ENCODE measurements at regions not wholly inside any gene's neighbourhood (a gene's known extent, or its start where the extent isn't known, plus 50 kb on each side); places are given as distances from the start of the nearest gene placed in this dataset.
"Not testable (repeated sequence)": the region's sequence is repeated elsewhere in the genome, so short reads cannot be mapped to it uniquely, and the experiment has no call there.

DNA sequence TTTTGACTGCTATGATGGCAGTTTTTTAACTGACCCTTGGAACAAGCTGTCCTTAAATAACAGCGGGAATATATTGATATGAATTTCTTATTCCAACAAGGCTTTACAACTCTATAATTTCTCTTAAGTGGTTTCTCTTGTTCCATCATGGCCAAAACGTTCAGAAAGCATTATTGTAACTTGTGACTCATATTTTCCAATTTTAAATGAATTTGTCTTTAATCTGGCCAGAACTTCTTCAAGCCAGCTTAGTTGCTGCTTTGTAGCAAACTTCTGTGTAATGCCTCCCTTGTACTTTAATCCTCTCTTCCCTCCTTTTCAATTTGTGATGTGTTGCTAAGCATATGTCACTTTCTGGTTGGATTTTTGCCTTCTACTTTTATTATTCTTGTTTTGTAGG is 271.9 kb downstream of the KIF20B start:
- DNase-seq (no peak), ATAC-seq (ENCODE audit: low FRiP score) (no peak)
- Histone ChIP-seq H3K27me3 (ENCODE audit: control insufficient read depth in 1 of 2, insufficient read depth in 2 of 2, low read length in 1 of 2) (no peaks in the 10 kb centered on the region), H3K4me3 (ENCODE audit: low read length in 2 of 2) (no peak overlapping the region), H3K9me3 (ENCODE audit: control insufficient read depth, low read length) (no peaks in the 10 kb centered on the region), H3K27ac (ENCODE audit: low read depth in 1 of 2, low read length in 2 of 2) (no peak overlapping the region), H3K4me1 (ENCODE audit: control insufficient read depth in 1 of 2, insufficient read depth in 2 of 2, low read length in 2 of 2) (peaks cover 0 to 2% of the 10 kb centered on the region in 2 donors), H3K36me3 (ENCODE audit: control insufficient read depth in 1 of 2, insufficient read depth in 2 of 2, low read length in 1 of 2) (no peaks in the 10 kb centered on the region)
- intact Hi-C loops (cut with DNase I): no loop called here
- 45 to 48% methylated on average over 2 of the region's 2 CpGs for WGBS, 2 donors

DNA sequence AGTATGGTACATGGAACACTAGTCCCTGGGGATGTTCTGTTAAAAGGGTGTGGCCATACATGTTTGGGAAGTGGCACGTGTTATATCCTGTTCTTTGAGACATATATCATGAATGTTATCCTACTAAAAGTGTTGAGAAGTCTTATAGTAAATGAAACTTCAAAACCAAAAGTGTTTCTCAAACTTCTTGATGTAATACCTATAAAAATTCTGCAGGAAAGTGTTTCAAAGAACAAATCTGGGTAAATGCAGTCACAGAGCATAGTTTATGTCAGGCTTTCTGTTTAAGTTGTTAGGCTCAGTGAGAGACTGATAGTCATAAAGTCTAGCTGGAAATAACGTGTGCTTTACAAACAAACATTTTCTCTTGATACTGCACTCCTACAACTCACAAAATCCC is 273.7 kb downstream of the KIF20B start:
- no peaks in the 10 kb centered on the region for H3K27me3 ChIP-seq (ENCODE audit: control insufficient read depth in 1 of 2, insufficient read depth in 2 of 2, low read length in 1 of 2)
- 35 to 45% methylated on average over 2 of the region's 2 CpGs for WGBS, 2 donors
- peaks cover 0 to 2% of the 10 kb centered on the region in 2 donors for H3K4me1 ChIP-seq (ENCODE audit: control insufficient read depth in 1 of 2, insufficient read depth in 2 of 2, low read length in 2 of 2)
- no peak overlapping the region for H3K4me3 ChIP-seq (ENCODE audit: low read length in 2 of 2)
- ATAC-seq (ENCODE audit: low FRiP score) (no peak), DNase-seq (no peak)
- intact Hi-C loops (cut with DNase I): no loop called here
- H3K27ac ChIP-seq (ENCODE audit: low read depth in 1 of 2, low read length in 2 of 2): no peak overlapping the region
- H3K36me3 ChIP-seq (ENCODE audit: control insufficient read depth in 1 of 2, insufficient read depth in 2 of 2, low read length in 1 of 2): no peaks in the 10 kb centered on the region
- H3K9me3 ChIP-seq (ENCODE audit: control insufficient read depth, low read length): no peaks in the 10 kb centered on the region

DNA sequence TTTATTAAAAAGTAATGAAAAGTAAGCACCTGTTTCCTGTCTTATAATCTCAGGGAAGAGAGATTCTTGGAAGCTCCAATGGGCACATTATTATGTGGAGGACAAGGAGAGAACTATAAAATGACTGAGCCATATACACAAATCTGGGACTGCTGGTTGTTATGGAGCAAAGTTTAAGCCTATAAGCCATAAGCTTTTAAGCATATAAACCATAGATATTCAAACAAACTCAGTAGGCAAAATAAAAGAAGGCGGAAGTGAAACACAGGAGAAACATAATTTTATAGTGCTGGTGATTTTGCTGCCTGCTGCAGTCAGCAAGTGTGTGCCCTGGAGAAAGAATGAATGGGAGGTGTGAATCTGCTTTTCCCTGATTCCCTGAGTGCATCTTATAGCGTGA is 274.4 kb downstream of the KIF20B start:
- intact Hi-C loops (cut with DNase I): no loop called here
- Histone ChIP-seq H3K9me3 (ENCODE audit: control insufficient read depth, low read length) (no peaks in the 10 kb centered on the region), H3K4me3 (ENCODE audit: low read length in 2 of 2) (no peak overlapping the region), H3K4me1 (ENCODE audit: control insufficient read depth in 1 of 2, insufficient read depth in 2 of 2, low read length in 2 of 2) (peaks cover 0 to 2% of the 10 kb centered on the region in 2 donors), H3K27ac (ENCODE audit: low read depth in 1 of 2, low read length in 2 of 2) (no peak overlapping the region), H3K27me3 (ENCODE audit: control insufficient read depth in 1 of 2, insufficient read depth in 2 of 2, low read length in 1 of 2) (no peaks in the 10 kb centered on the region), H3K36me3 (ENCODE audit: control insufficient read depth in 1 of 2, insufficient read depth in 2 of 2, low read length in 1 of 2) (no peaks in the 10 kb centered on the region)
- ATAC-seq (ENCODE audit: low FRiP score) (no peak), DNase-seq (no peak)
- 77 to 92% methylated on average over 2 of the region's 2 CpGs for WGBS, 2 donors

DNA sequence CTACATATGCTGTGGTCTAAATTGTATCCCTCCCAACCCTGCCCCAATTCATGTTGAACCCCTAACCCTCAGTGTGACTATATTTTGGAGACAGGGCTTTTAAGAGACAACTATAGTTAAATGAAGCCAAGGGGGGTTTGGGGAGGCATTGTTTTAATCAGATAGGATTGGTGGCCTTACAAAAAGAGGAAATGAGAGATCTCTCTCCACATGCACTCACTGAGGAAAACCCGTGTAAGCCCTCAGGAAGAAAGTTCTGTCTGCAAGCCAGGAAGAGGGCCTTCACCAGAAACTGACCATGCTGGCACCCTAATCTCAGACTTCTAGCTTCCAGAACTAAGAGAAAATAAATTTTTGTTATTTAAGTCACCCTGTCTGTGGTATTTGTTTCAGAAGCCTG is 276.7 kb downstream of the KIF20B start:
- H3K27me3 ChIP-seq (ENCODE audit: control insufficient read depth in 1 of 2, insufficient read depth in 2 of 2, low read length in 1 of 2): no peaks in the 10 kb centered on the region
- H3K4me3 ChIP-seq (ENCODE audit: low read length in 2 of 2): no peak overlapping the region
- no peak overlapping the region for H3K27ac ChIP-seq (ENCODE audit: low read depth in 1 of 2, low read length in 2 of 2)
- 41 to 43% methylated on average over 1 of the region's 1 CpG for WGBS, 2 donors
- H3K9me3 ChIP-seq (ENCODE audit: control insufficient read depth, low read length): no peaks in the 10 kb centered on the region
- no peak for DNase-seq
- intact Hi-C loops (cut with DNase I): no loop called here
- H3K4me1 ChIP-seq (ENCODE audit: control insufficient read depth in 1 of 2, insufficient read depth in 2 of 2, low read length in 2 of 2): peaks cover 0 to 2% of the 10 kb centered on the region in 2 donors
- no peaks in the 10 kb centered on the region for H3K36me3 ChIP-seq (ENCODE audit: control insufficient read depth in 1 of 2, insufficient read depth in 2 of 2, low read length in 1 of 2)
- ATAC-seq (ENCODE audit: low FRiP score): no peak

GRCh38 chr10:89979726-89980125 is 278.3 kb downstream of the KIF20B start:
- intact Hi-C loops (cut with DNase I): no loop called here
- DNase-seq (no peak), ATAC-seq (ENCODE audit: low FRiP score) (no peak)
- WGBS, 2 donors: 77 to 85% methylated on average over 1 of the region's 1 CpG
- Histone ChIP-seq H3K4me3 (ENCODE audit: low read length in 2 of 2) (no peak overlapping the region), H3K36me3 (ENCODE audit: control insufficient read depth in 1 of 2, insufficient read depth in 2 of 2, low read length in 1 of 2) (no peaks in the 10 kb centered on the region), H3K9me3 (ENCODE audit: control insufficient read depth, low read length) (no peaks in the 10 kb centered on the region), H3K4me1 (ENCODE audit: control insufficient read depth in 1 of 2, insufficient read depth in 2 of 2, low read length in 2 of 2) (peaks cover 0 to 2% of the 10 kb centered on the region in 2 donors), H3K27me3 (ENCODE audit: control insufficient read depth in 1 of 2, insufficient read depth in 2 of 2, low read length in 1 of 2) (no peaks in the 10 kb centered on the region), H3K27ac (ENCODE audit: low read depth in 1 of 2, low read length in 2 of 2) (no peak overlapping the region)

GRCh38 chr10:89980166-89980565 is 278.8 kb downstream of the KIF20B start:
- H3K27me3 ChIP-seq (ENCODE audit: control insufficient read depth in 1 of 2, insufficient read depth in 2 of 2, low read length in 1 of 2): no peaks in the 10 kb centered on the region
- ATAC-seq (ENCODE audit: low FRiP score) (no peak), DNase-seq (no peak)
- H3K4me1 ChIP-seq (ENCODE audit: control insufficient read depth in 1 of 2, insufficient read depth in 2 of 2, low read length in 2 of 2): peaks cover 0 to 2% of the 10 kb centered on the region in 2 donors
- H3K27ac ChIP-seq (ENCODE audit: low read depth in 1 of 2, low read length in 2 of 2): no peak overlapping the region
- intact Hi-C loops (cut with DNase I): no loop called here
- H3K9me3 ChIP-seq (ENCODE audit: control insufficient read depth, low read length): no peaks in the 10 kb centered on the region
- 77 to 78% methylated on average over 2 of the region's 2 CpGs for WGBS, 2 donors
- H3K36me3 ChIP-seq (ENCODE audit: control insufficient read depth in 1 of 2, insufficient read depth in 2 of 2, low read length in 1 of 2): no peaks in the 10 kb centered on the region
- no peak overlapping the region for H3K4me3 ChIP-seq (ENCODE audit: low read length in 2 of 2)

DNA sequence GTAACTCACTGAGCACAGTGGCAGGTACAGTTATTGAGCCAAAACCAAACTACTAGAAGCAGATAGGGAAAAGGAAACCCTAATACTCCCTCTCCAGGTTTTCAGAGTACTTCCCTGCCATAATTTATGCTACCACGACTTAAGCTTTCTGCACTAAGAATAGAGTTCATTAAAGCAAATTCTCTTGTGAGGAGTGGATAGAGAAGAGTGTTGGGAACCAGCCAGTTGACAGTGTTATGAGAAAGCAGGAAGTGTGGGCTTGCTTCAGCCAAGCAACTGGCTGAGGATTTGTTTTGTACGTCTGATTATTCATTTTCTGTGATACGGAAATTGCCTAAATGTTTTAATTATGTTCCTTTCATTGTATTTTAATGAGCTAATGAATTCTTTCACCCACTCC is 280.5 kb downstream of the KIF20B start:
- intact Hi-C loops (cut with DNase I): no loop called here
- ATAC-seq (ENCODE audit: low FRiP score) (no peak), DNase-seq (no peak)
- 14 to 21% methylated on average over 3 of the region's 3 CpGs for WGBS, 2 donors
- Histone ChIP-seq H3K27me3 (ENCODE audit: control insufficient read depth in 1 of 2, insufficient read depth in 2 of 2, low read length in 1 of 2) (no peaks in the 10 kb centered on the region), H3K36me3 (ENCODE audit: control insufficient read depth in 1 of 2, insufficient read depth in 2 of 2, low read length in 1 of 2) (no peaks in the 10 kb centered on the region), H3K9me3 (ENCODE audit: control insufficient read depth, low read length) (no peaks in the 10 kb centered on the region), H3K4me1 (ENCODE audit: control insufficient read depth in 1 of 2, insufficient read depth in 2 of 2, low read length in 2 of 2) (no peaks in the 10 kb centered on the region), H3K27ac (ENCODE audit: low read depth in 1 of 2, low read length in 2 of 2) (no peak overlapping the region), H3K4me3 (ENCODE audit: low read length in 2 of 2) (no peak overlapping the region)

DNA sequence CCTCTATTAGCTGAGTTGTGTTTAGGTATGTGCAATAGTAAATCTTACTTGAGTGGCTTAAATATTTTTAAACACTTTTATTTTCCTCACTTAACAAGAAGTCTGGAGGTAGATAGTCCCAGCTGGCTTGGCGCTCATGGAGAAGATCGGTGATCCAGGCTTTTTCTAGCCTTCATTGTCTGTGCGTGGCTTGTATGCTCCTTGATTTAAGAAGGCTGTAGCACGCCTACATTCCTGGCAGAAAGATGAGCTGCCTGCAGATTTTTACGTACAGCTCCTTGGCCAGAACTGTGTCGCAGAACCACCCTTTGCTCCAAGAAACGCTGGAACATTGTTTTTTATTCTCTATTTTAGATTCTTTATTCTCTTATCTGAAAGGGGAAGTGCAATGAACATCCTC is 284.1 kb downstream of the KIF20B start:
- intact Hi-C loops (cut with DNase I): no loop called here
- Histone ChIP-seq H3K36me3 (ENCODE audit: control insufficient read depth in 1 of 2, insufficient read depth in 2 of 2, low read length in 1 of 2) (no peaks in the 10 kb centered on the region), H3K27me3 (ENCODE audit: control insufficient read depth in 1 of 2, insufficient read depth in 2 of 2, low read length in 1 of 2) (no peaks in the 10 kb centered on the region), H3K27ac (ENCODE audit: low read depth in 1 of 2, low read length in 2 of 2) (no peak overlapping the region), H3K4me1 (ENCODE audit: control insufficient read depth in 1 of 2, insufficient read depth in 2 of 2, low read length in 2 of 2) (no peaks in the 10 kb centered on the region), H3K9me3 (ENCODE audit: control insufficient read depth, low read length) (no peaks in the 10 kb centered on the region), H3K4me3 (ENCODE audit: low read length in 2 of 2) (no peak overlapping the region)
- DNase-seq (no peak), ATAC-seq (ENCODE audit: low FRiP score) (no peak)
- WGBS, 2 donors: 70 to 76% methylated on average over 7 of the region's 7 CpGs

- DNase-seq; H3K4me3 ChIP-seq (ENCODE audit: low read length in 2 of 2); H3K27me3 ChIP-seq (ENCODE audit: control insufficient read depth in 1 of 2, insufficient read depth in 2 of 2, low read length in 1 of 2); intact Hi-C loops (cut with DNase I); ATAC-seq (ENCODE audit: low FRiP score); H3K4me1 ChIP-seq (ENCODE audit: control insufficient read depth in 1 of 2, insufficient read depth in 2 of 2, low read length in 2 of 2); H3K27ac ChIP-seq (ENCODE audit: low read depth in 1 of 2, low read length in 2 of 2); H3K36me3 ChIP-seq (ENCODE audit: control insufficient read depth in 1 of 2, insufficient read depth in 2 of 2, low read length in 1 of 2); H3K9me3 ChIP-seq (ENCODE audit: control insufficient read depth, low read length): not testable (repeated sequence)
These were observed 287.0 kb downstream of the KIF20B start for GRCh38 chr10:89988361-89988760.

Measured in aorta (tissue), 5 donors.